ENCODE measurements at regions not wholly inside any gene's neighbourhood (a gene's known extent, or its start where the extent isn't known, plus 50 kb on each side); places are given as distances from the start of the nearest gene placed in this dataset.
"Not testable (repeated sequence)": the region's sequence is repeated elsewhere in the genome, so short reads cannot be mapped to it uniquely, and the experiment has no call there.

DNA sequence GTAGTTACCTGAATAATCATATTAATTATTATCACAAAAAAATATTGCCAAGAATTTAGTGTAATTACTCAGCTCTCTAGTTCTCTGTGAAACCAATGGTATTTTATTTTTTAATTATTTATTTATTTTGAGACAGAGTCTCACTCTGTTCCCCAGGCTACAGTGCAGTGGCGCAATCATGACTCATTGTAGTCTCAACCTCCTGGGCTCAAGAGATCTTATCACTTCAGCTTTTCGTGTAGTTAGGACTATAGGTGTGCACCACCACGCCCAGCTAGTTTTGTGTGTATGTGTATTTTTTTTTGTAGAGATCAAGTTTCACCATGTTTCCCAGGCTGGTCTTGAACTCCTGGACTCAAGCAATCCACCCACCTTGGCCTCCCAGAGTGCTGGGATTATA lies 440.4 kb upstream of the CDH20 start:
- H3K27ac Mint-ChIP-seq (ENCODE audit: low read depth) = no peak overlapping the region
- H3K4me1 Mint-ChIP-seq = no peaks in the 10 kb centered on the region
- no peak overlapping the region for H3K4me3 Mint-ChIP-seq
- no peaks in the 10 kb centered on the region for H3K36me3 Mint-ChIP-seq (ENCODE audit: insufficient read depth)
- DNase-seq (ENCODE audit: low spot score in 2 of 2) = no peak
- peaks cover 14% of the 10 kb centered on the region for H3K9me3 Mint-ChIP-seq
- H3K27me3 Mint-ChIP-seq = no peaks in the 10 kb centered on the region
- no peak for ATAC-seq (replicated peaks; ENCODE audit: extremely low read depth, poor library complexity, severe bottlenecking)

DNA sequence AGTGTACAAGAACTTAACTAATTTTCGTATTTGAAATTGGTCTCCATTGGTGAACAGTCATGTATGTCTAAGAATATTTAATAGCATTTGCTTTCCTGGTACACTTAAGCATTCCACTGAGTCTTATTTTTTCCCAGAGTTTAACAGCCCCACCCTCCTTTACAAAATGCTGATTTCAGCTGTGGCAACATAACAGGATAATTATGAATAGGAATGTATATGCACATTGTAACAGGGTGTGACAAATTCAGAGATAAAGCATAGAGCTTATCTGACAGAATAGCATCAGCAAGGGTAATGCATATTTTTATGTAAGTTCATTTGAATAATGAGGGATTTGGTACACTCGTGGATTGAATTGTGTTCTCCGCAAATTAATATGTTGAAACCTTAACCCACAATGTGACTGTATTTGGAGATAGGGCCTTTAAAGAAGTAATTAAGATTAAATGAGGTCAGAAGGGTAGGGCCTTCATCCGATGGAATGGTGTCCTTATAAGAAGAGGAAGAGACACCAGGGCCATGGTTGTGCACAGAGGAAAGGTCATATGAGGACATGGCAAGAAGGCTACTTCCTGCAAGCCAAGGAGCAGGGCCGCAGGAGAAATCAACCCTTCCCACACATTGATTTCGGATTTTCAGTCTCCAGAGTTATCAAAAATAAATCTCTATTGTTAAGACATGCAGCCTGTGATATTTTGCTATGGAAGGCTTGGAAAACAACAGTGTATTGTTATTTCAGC lies 439.7 kb upstream of the CDH20 start:
- Mint-ChIP-seq H3K27me3 (no peaks in the 10 kb centered on the region), H3K36me3 (ENCODE audit: insufficient read depth) (no peaks in the 10 kb centered on the region), H3K4me1 (no peaks in the 10 kb centered on the region), H3K4me3 (no peak overlapping the region), H3K27ac (ENCODE audit: low read depth) (no peak overlapping the region), H3K9me3 (peaks cover 14% of the 10 kb centered on the region)
- no peak for DNase-seq (ENCODE audit: low spot score in 2 of 2)
- ATAC-seq (replicated peaks; ENCODE audit: extremely low read depth, poor library complexity, severe bottlenecking) = no peak

DNA sequence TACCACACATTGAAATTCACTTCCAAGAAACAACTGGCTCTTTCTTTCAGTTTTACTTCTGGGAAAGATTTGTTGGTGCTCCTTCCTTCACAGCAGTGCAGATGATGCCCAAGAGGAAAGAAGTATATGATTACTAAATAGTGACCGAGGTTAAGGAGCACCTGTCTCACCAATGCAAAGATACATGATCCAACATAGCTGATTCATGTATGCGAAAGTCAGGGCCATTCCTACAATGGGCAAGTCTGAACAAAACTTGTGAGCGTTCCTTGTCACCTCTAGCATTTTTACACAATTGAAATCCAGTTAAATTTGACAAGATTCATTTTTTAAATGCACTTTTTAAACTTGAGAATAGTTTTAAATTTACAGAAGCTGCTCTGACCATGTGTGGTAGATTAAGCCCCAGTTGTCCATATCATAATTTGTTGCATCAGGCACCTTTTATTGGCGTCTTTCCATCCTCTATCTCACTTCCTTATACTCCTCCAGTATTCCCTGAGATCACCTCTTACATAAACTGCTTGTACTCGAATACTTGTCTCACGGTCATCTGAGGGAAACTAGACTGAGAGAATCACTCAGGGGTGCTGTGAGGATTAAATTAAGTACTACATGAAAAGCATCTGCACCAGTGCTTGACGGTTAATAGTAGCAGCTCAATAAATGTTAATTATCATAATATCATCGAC lies 438.8 kb upstream of the CDH20 start:
- DNase-seq (ENCODE audit: low spot score in 2 of 2) = no peak
- ATAC-seq (replicated peaks; ENCODE audit: extremely low read depth, poor library complexity, severe bottlenecking) = no peak
- H3K27ac Mint-ChIP-seq (ENCODE audit: low read depth) = no peak overlapping the region
- H3K27me3 Mint-ChIP-seq = no peaks in the 10 kb centered on the region
- no peaks in the 10 kb centered on the region for H3K36me3 Mint-ChIP-seq (ENCODE audit: insufficient read depth)
- no peaks in the 10 kb centered on the region for H3K4me1 Mint-ChIP-seq
- peaks cover 14% of the 10 kb centered on the region for H3K9me3 Mint-ChIP-seq
- no peak overlapping the region for H3K4me3 Mint-ChIP-seq

DNA sequence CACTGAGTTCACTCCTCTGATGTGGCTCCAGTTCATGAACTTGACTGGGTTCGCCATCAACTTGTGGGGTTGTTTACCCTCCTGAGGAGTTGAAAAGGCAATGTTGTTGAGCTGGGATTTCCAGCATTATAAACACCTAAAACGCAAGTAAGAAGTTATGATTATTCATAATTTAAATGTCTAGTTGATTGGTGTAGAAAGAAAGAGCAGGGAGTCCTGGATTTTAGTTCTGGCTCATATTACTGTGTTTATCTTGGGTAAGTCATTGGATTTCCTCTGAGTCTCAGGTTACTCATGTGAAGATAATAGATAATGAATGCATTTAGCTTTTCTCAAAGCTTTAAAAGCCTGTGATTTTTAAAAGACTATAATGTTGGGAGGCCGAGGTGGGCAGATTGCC lies 438.0 kb upstream of the CDH20 start:
- H3K36me3 Mint-ChIP-seq (ENCODE audit: insufficient read depth) = no peaks in the 10 kb centered on the region
- no peaks in the 10 kb centered on the region for H3K4me1 Mint-ChIP-seq
- DNase-seq (ENCODE audit: low spot score in 2 of 2) = no peak
- peaks cover 14% of the 10 kb centered on the region for H3K9me3 Mint-ChIP-seq
- H3K27ac Mint-ChIP-seq (ENCODE audit: low read depth) = no peak overlapping the region
- no peaks in the 10 kb centered on the region for H3K27me3 Mint-ChIP-seq
- no peak overlapping the region for H3K4me3 Mint-ChIP-seq
- ATAC-seq (replicated peaks; ENCODE audit: extremely low read depth, poor library complexity, severe bottlenecking) = no peak

DNA sequence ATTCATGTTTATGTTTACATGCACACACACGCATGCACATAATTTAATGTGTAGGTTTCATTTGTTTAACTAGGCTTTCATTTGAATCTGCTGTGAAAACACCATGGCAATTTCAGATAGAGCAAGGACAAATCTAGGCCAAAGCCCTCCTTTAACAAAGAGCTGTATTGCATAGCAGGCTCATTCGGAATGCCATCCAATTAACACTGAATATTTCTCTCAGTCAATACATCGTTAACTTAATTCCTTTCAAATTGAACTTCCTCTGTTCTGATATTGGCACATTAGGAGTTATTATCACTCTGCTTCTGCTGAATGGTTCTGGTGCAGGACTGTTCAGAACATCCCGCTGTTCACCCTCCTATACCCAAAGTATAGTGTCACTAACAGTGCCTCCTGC lies 435.1 kb upstream of the CDH20 start:
- no peak overlapping the region for H3K4me3 Mint-ChIP-seq
- DNase-seq (ENCODE audit: low spot score in 2 of 2) = no peak
- no peak for ATAC-seq (replicated peaks; ENCODE audit: extremely low read depth, poor library complexity, severe bottlenecking)
- H3K4me1 Mint-ChIP-seq = no peaks in the 10 kb centered on the region
- H3K36me3 Mint-ChIP-seq (ENCODE audit: insufficient read depth) = no peaks in the 10 kb centered on the region
- peaks cover 20% of the 10 kb centered on the region for H3K9me3 Mint-ChIP-seq
- no peaks in the 10 kb centered on the region for H3K27me3 Mint-ChIP-seq
- H3K27ac Mint-ChIP-seq (ENCODE audit: low read depth) = no peak overlapping the region

DNA sequence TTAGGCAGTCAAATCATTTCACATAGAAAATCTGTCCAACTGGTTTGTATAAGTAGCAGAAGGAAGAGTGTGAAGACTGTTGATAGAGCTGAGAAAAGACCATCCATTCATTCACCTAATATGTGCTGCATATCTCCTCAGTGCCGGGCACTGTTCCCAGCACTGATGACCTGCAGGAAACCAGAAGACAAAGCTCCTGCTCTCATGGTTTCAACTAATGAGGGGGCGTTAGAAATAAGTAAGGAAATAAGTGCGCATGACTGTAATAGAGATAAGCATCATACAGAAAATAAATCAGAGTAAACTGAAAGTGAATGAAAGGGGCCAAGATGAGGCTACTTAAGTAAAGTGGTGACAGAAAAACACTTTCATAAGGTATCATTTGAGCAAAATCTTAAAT lies 427.5 kb upstream of the CDH20 start:
- no peak for DNase-seq (ENCODE audit: low spot score in 2 of 2)
- Mint-ChIP-seq H3K27me3 (no peaks in the 10 kb centered on the region), H3K4me3 (no peak overlapping the region), H3K9me3 (peaks cover 21% of the 10 kb centered on the region), H3K36me3 (ENCODE audit: insufficient read depth) (no peaks in the 10 kb centered on the region), H3K4me1 (no peaks in the 10 kb centered on the region), H3K27ac (ENCODE audit: low read depth) (no peak overlapping the region)
- no peak for ATAC-seq (replicated peaks; ENCODE audit: extremely low read depth, poor library complexity, severe bottlenecking)

DNA sequence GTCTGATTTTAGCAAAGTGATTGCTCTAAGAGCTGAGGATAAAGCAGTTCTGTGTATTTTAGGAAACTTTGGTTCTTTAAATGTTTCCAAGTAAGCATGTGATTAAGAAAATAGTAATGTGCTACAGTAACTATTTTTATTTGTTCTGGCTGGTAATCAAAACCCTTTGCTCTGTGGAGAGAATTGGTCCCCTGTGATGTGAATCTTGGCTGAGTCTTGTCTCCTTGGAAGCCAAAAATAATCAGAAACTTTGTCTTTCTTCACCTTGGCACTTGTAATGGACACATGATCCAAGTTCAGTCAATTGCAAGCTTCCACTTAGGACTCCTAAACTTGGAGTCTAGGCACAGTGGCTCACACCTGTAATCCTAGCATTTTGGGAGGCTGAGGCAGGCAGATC lies 422.7 kb upstream of the CDH20 start:
- ATAC-seq (replicated peaks; ENCODE audit: extremely low read depth, poor library complexity, severe bottlenecking) (no peak), DNase-seq (ENCODE audit: low spot score in 2 of 2) (no peak)
- H3K4me1 Mint-ChIP-seq = no peaks in the 10 kb centered on the region

DNA sequence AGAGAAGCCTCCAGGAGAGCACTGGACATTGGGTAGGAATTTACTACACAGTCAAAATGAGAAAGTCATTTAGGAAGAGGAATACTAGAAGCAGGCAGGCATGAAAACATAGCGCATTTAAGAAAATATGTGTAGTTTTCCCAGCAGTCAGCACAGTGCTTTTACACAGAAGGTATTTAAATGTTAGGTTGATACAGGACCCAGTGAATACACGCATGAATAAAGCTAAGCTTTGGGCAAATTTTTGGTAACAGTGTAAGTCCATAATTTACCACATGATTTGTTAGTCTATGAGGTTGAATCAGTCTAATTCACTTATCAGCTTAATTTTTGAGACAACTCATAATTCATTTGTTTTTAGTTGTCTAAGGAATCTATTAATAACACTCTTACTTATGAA lies 421.7 kb upstream of the CDH20 start:
- Mint-ChIP-seq H3K36me3 (ENCODE audit: insufficient read depth) (peaks cover 4% of the 10 kb centered on the region), H3K27me3 (no peaks in the 10 kb centered on the region), H3K4me3 (no peak overlapping the region), H3K9me3 (peaks cover 26% of the 10 kb centered on the region), H3K27ac (ENCODE audit: low read depth) (no peak overlapping the region), H3K4me1 (no peaks in the 10 kb centered on the region)
- no peak for ATAC-seq (replicated peaks; ENCODE audit: extremely low read depth, poor library complexity, severe bottlenecking)
- no peak for DNase-seq (ENCODE audit: low spot score in 2 of 2)

More for the DNA sequence above, 422.7 kb upstream of the CDH20 start:
- Mint-ChIP-seq H3K27ac (ENCODE audit: low read depth) (no peak overlapping the region), H3K4me3 (no peak overlapping the region), H3K36me3 (ENCODE audit: insufficient read depth) (peaks cover 4% of the 10 kb centered on the region), H3K27me3 (no peaks in the 10 kb centered on the region), H3K9me3 (peaks cover 33% of the 10 kb centered on the region)

DNA sequence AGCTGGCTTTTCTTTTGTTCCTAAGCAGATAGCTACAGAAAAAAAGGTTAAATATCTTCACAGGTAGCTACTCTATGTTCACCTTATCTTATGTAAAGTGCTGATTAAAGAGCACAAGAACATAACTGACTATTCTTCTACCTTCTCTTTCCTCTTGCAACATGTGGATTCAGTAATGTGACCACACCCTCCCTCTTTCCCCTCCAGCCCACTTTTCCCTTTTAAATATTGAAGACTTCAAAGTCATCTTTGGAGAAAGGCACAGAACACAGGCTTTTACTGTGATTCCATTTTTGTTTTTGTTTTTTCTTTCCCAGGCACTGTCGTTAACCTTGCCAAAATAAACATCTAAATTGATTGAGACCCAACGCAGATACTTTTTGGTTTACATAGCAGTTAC lies 418.1 kb upstream of the CDH20 start:
- H3K9me3 Mint-ChIP-seq = peaks cover 20% of the 10 kb centered on the region
- H3K36me3 Mint-ChIP-seq (ENCODE audit: insufficient read depth) = peaks cover 4% of the 10 kb centered on the region
- DNase-seq (ENCODE audit: low spot score in 2 of 2) = no peak
- H3K27me3 Mint-ChIP-seq = no peaks in the 10 kb centered on the region
- H3K27ac Mint-ChIP-seq (ENCODE audit: low read depth) = no peak overlapping the region
- no peak for ATAC-seq (replicated peaks; ENCODE audit: extremely low read depth, poor library complexity, severe bottlenecking)
- no peaks in the 10 kb centered on the region for H3K4me1 Mint-ChIP-seq
- no peak overlapping the region for H3K4me3 Mint-ChIP-seq

DNA sequence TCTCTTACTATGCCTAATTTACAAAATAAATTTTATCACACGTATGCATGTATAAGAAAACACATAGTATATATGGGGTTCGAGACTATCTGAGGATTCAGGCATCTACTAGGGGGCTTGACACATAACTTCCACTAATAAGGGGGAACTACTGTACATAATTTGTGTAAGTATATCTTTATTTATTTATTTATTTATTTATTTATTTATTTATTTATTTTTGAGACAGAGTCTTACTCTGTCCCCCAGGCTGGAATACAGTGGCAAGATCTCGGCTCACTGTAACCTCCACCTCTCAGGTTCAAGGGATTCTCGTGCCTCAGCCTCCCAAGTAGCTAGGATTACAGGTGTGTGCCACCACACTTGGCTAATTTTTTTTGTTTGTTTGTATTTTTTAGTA lies 414.4 kb upstream of the CDH20 start:
- not testable (repeated sequence) for H3K27me3 Mint-ChIP-seq; H3K4me1 Mint-ChIP-seq; H3K27ac Mint-ChIP-seq (ENCODE audit: low read depth); ATAC-seq (replicated peaks; ENCODE audit: extremely low read depth, poor library complexity, severe bottlenecking); DNase-seq (ENCODE audit: low spot score in 2 of 2); H3K4me3 Mint-ChIP-seq; H3K9me3 Mint-ChIP-seq; H3K36me3 Mint-ChIP-seq (ENCODE audit: insufficient read depth)

DNA sequence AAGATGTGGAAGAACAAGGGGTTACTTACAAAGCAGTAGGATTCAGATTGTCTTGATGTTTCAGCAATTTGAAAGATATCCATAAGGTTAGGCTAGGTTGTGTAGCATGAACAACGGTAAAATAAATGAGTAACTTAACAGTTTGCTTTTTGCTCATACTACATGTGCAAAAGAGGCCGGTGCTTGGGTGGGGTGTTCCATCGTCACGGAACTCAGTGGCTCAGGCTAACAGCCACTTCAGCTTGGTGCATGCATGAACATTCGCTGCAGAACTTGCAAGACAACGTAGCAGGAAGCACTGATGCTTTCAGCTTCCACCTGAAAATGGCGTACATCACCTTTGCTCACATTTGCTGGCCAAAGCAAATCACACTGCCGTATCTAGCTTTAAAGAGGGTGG lies 407.3 kb upstream of the CDH20 start:
- H3K4me3 Mint-ChIP-seq = no peak overlapping the region
- no peak overlapping the region for H3K27ac Mint-ChIP-seq (ENCODE audit: low read depth)
- ATAC-seq (replicated peaks; ENCODE audit: extremely low read depth, poor library complexity, severe bottlenecking) = no peak
- DNase-seq (ENCODE audit: low spot score in 2 of 2) = no peak
- H3K36me3 Mint-ChIP-seq (ENCODE audit: insufficient read depth) = no peaks in the 10 kb centered on the region
- no peaks in the 10 kb centered on the region for H3K4me1 Mint-ChIP-seq
- H3K27me3 Mint-ChIP-seq = no peaks in the 10 kb centered on the region
- H3K9me3 Mint-ChIP-seq = peaks cover 17% of the 10 kb centered on the region

DNA sequence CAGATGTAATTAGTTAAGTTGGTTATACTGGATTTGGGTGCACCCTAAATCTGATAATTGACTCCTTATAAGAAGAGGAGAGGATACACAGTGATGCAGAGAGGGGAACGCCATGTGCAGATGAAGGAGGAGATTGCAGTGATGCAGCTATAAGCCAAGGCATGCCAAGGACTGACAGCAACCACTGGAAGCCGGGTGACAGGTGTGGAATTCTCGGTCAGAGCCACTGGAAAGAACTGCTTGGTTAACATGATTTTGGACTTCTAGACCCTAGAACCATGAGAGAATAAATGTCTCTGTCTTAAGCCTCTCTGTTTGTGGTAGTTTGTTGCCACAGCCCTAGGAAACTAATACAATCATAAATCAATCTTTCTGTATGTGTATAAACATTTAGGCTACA lies 403.3 kb upstream of the CDH20 start:
- Mint-ChIP-seq H3K27me3 (no peaks in the 10 kb centered on the region), H3K27ac (ENCODE audit: low read depth) (no peak overlapping the region), H3K36me3 (ENCODE audit: insufficient read depth) (no peaks in the 10 kb centered on the region), H3K9me3 (peaks cover 23% of the 10 kb centered on the region), H3K4me1 (no peaks in the 10 kb centered on the region), H3K4me3 (no peak overlapping the region)
- ATAC-seq (replicated peaks; ENCODE audit: extremely low read depth, poor library complexity, severe bottlenecking) = no peak
- no peak for DNase-seq (ENCODE audit: low spot score in 2 of 2)
